H1 (cell line): ENCODE measurements at regions not wholly inside any gene's neighbourhood (a gene's known extent, or its start where the extent isn't known, plus 50 kb on each side); places are given as distances from the start of the nearest gene placed in this dataset.

ENCODE experiments used
- KDM4A ChIP-seq: IDR thresholded peaks from one replicate; pipeline ENCODE4 v1.7.1; 2012; ENCODE audit warnings: low read depth, mild to moderate bottlenecking, moderate library complexity, low read length, inconsistent platforms; ENCODE audit not compliant: severe bottlenecking
- TAF7 ChIP-seq: optimal IDR thresholded peaks from 2 replicates; pipeline ENCODE3; 2011; ENCODE audit warnings: low read depth, mild to moderate bottlenecking, inconsistent platforms, low read length, moderate library complexity, borderline replicate concordance

- TF ChIP-seq KDM4A, result no peak
- TF ChIP-seq TAF7, result no peak
These were observed 56.5 kb upstream of the ESRRG start (continued) for GRCh38 chr1:216779686-216780085.
